SK-N-SH treated with all-trans-retinoic acid at 6 μM for 48 hours (cell line): ENCODE measurements at regions not wholly inside any gene's neighbourhood (a gene's known extent, or its start where the extent isn't known, plus 50 kb on each side); places are given as distances from the start of the nearest gene placed in this dataset.

Experiments used
- ATAC-seq: fragments of 200-7000 bp; cut with Tn5 transposase; 3 replicates; pipeline ENCODE4 v1.9.1; 2020; ENCODE audit warnings: mild to moderate bottlenecking, moderate library complexity
- ARNTL ChIP-seq: fragments of 450-650 bp; formaldehyde crosslinking; IDR thresholded peaks from 2 replicates; pipeline ENCODE4 v1.5.0; 2020; ENCODE audit warnings: low read depth, mild to moderate bottlenecking, moderate library complexity, borderline replicate concordance
- BACH2 ChIP-seq: fragments of 250-450 bp; sonication (Bioruptor Pico); IDR thresholded peaks from 2 replicates; pipeline ENCODE4 v1.9.0; 2021; ENCODE audit warnings: mild to moderate bottlenecking, borderline replicate concordance
- CSDC2 ChIP-seq: fragments of 250-450 bp; sonication (Bioruptor Pico); IDR thresholded peaks from 2 replicates; pipeline ENCODE4 v1.5.0; 2020; ENCODE audit warnings: mild to moderate bottlenecking, moderate library complexity
- ESRRG ChIP-seq: fragments of 250-450 bp; sonication (Bioruptor Pico); IDR thresholded peaks from 2 replicates; pipeline ENCODE4 v1.6.1; 2021; ENCODE audit warnings: mild to moderate bottlenecking
- ISL1 ChIP-seq: fragments of 250-450 bp; sonication (Bioruptor Pico); IDR thresholded peaks from 2 replicates; pipeline ENCODE4 v2.1.2; 2022; ENCODE audit warnings: mild to moderate bottlenecking, moderate library complexity
- OSR1 ChIP-seq: fragments of 250-450 bp; sonication (Bioruptor Pico); IDR thresholded peaks from 2 replicates; pipeline ENCODE4 v1.8.0; 2022; ENCODE audit warnings: moderate library complexity, mild to moderate bottlenecking, inconsistent platforms
- PATZ1 ChIP-seq: fragments of 250-450 bp; sonication (Bioruptor Pico); IDR thresholded peaks from 2 replicates; pipeline ENCODE4 v1.8.0; 2020; ENCODE audit warnings: mild to moderate bottlenecking, moderate library complexity, borderline replicate concordance
- POU6F1 ChIP-seq: fragments of 250-450 bp; sonication (Bioruptor Pico); IDR thresholded peaks from 2 replicates; pipeline ENCODE4 v1.8.0; 2021; ENCODE audit warnings: low read depth, mild to moderate bottlenecking, moderate library complexity, borderline replicate concordance
- PPARA ChIP-seq: fragments of 250-450 bp; sonication (Bioruptor Pico); IDR thresholded peaks from 2 replicates; pipeline ENCODE4 v1.5.0; 2020; ENCODE audit warnings: mild to moderate bottlenecking, borderline replicate concordance
- RARB ChIP-seq: fragments of 250-450 bp; sonication (Bioruptor Pico); IDR thresholded peaks from 2 replicates; pipeline ENCODE4 v1.8.0; 2021; ENCODE audit warnings: mild to moderate bottlenecking, moderate library complexity
- SNAI2 ChIP-seq: fragments of 250-450 bp; sonication (Bioruptor Pico); IDR thresholded peaks from 2 replicates; pipeline ENCODE4 v1.5.0; 2020; ENCODE audit warnings: mild to moderate bottlenecking, moderate library complexity
- TCF4 ChIP-seq: fragments of 250-450 bp; sonication (Bioruptor Pico); IDR thresholded peaks from 2 replicates; pipeline ENCODE4 v1.8.0; 2021; ENCODE audit warnings: mild to moderate bottlenecking, moderate library complexity, borderline replicate concordance
- TOX ChIP-seq: fragments of 250-450 bp; sonication (Bioruptor Pico); IDR thresholded peaks from 2 replicates; pipeline ENCODE4 v1.8.0; 2021; ENCODE audit warnings: mild to moderate bottlenecking, moderate library complexity, borderline replicate concordance
- ZC3H10 ChIP-seq: fragments of 250-450 bp; sonication (Bioruptor Pico); IDR thresholded peaks from 2 replicates; pipeline ENCODE4 v1.5.1; 2021; ENCODE audit warnings: mild to moderate bottlenecking, moderate library complexity
- ZFP3 ChIP-seq: fragments of 250-450 bp; sonication (Bioruptor Pico); IDR thresholded peaks from 2 replicates; pipeline ENCODE4 v1.5.0; 2020; ENCODE audit warnings: mild to moderate bottlenecking, moderate library complexity
- ZNF565 ChIP-seq: fragments of 450-650 bp; formaldehyde crosslinking; conservative IDR thresholded peaks from 2 replicates; pipeline ENCODE4 v1.5.0; 2020; ENCODE audit warnings: low read depth, mild to moderate bottlenecking, moderate library complexity
- ZNF70 ChIP-seq: fragments of 450-650 bp; formaldehyde crosslinking; IDR thresholded peaks from 2 replicates; pipeline ENCODE4 v1.5.0; 2020; ENCODE audit warnings: mild to moderate bottlenecking, moderate library complexity
- ZNF8 ChIP-seq: fragments of 450-650 bp; formaldehyde crosslinking; IDR thresholded peaks from 2 replicates; pipeline ENCODE4 v1.5.0; 2020; ENCODE audit warnings: mild to moderate bottlenecking, moderate library complexity
- TF ChIP-seq, protein P1 (sequence below): fragments of 250-450 bp; sonication (Bioruptor Pico); IDR thresholded peaks from 2 replicates; pipeline ENCODE4 v1.5.0; 2020; ENCODE audit warnings: mild to moderate bottlenecking, moderate library complexity
- TF ChIP-seq, protein P2 (sequence below): fragments of 250-450 bp; sonication (Bioruptor Pico); IDR thresholded peaks from 2 replicates; pipeline ENCODE4 v1.5.1; 2021; ENCODE audit warnings: mild to moderate bottlenecking, moderate library complexity

- TF ChIP-seq SNAI2 (CRISPR knock-in tag) (no peak), TOX (CRISPR knock-in tag) (no peak), RARB (CRISPR knock-in tag) (no peak), ZFP3 (CRISPR knock-in tag) (no peak), ARNTL (CRISPR knock-in tag) (no peak), CSDC2 (CRISPR knock-in tag) (no peak), ZC3H10 (CRISPR knock-in tag) (no peak), PPARA (no peak), POU6F1 (CRISPR knock-in tag) (no peak)
- TF ChIP-seq, protein P1, sequence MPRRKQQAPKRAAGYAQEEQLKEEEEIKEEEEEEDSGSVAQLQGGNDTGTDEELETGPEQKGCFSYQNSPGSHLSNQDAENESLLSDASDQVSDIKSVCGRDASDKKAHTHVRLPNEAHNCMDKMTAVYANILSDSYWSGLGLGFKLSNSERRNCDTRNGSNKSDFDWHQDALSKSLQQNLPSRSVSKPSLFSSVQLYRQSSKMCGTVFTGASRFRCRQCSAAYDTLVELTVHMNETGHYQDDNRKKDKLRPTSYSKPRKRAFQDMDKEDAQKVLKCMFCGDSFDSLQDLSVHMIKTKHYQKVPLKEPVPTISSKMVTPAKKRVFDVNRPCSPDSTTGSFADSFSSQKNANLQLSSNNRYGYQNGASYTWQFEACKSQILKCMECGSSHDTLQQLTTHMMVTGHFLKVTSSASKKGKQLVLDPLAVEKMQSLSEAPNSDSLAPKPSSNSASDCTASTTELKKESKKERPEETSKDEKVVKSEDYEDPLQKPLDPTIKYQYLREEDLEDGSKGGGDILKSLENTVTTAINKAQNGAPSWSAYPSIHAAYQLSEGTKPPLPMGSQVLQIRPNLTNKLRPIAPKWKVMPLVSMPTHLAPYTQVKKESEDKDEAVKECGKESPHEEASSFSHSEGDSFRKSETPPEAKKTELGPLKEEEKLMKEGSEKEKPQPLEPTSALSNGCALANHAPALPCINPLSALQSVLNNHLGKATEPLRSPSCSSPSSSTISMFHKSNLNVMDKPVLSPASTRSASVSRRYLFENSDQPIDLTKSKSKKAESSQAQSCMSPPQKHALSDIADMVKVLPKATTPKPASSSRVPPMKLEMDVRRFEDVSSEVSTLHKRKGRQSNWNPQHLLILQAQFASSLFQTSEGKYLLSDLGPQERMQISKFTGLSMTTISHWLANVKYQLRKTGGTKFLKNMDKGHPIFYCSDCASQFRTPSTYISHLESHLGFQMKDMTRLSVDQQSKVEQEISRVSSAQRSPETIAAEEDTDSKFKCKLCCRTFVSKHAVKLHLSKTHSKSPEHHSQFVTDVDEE (CRISPR knock-in tag), result no peak
- TF ChIP-seq, protein P2, sequence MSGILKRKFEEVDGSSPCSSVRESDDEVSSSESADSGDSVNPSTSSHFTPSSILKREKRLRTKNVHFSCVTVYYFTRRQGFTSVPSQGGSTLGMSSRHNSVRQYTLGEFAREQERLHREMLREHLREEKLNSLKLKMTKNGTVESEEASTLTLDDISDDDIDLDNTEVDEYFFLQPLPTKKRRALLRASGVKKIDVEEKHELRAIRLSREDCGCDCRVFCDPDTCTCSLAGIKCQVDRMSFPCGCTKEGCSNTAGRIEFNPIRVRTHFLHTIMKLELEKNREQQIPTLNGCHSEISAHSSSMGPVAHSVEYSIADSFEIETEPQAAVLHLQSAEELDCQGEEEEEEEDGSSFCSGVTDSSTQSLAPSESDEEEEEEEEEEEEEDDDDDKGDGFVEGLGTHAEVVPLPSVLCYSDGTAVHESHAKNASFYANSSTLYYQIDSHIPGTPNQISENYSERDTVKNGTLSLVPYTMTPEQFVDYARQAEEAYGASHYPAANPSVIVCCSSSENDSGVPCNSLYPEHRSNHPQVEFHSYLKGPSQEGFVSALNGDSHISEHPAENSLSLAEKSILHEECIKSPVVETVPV (CRISPR knock-in tag), result no peak
- no peak for ATAC-seq
These were observed 321.8 kb downstream of the KCNJ3 start for GRCh38 chr2:155020246-155020645.

DNA sequence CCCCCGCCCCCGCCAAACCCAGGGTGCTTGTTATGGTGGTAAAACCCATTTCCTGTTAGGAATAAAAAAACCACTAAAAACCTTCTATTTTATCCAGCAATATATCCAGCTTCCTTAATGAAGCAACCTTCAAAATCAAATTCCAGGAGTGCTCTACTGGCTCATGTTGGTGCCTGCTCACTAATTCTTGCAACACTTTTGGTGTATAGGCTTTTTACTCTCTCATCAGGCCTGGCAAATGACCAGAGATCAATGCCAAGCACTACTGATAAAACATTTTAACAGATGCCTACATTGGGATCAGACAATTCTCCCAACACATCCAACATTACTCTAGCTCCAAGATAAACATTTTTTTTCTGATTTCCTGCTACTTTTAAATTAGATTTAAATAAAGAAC is 312.4 kb downstream of the KCNJ3 start:
- TF ChIP-seq, protein P1 (CRISPR knock-in tag), result no peak
- no peak for TF ChIP-seq ZNF70 (CRISPR knock-in tag)
- no peak for ATAC-seq

GRCh38 chr2:154995361-154995760 is 296.9 kb downstream of the KCNJ3 start:
- no peak for ATAC-seq
- TF ChIP-seq TCF4 (CRISPR knock-in tag) (no peak), ZC3H10 (CRISPR knock-in tag) (no peak), CSDC2 (CRISPR knock-in tag) (no peak)

GRCh38 chr2:154992826-154993225 is 294.3 kb downstream of the KCNJ3 start:
- TF ChIP-seq ARNTL (CRISPR knock-in tag) (no peak), BACH2 (no peak), OSR1 (CRISPR knock-in tag) (no peak)
- no peak for ATAC-seq

- no peak for ATAC-seq
- TF ChIP-seq RARB (CRISPR knock-in tag) (no peak), SNAI2 (CRISPR knock-in tag) (no peak), ZNF70 (CRISPR knock-in tag) (no peak), PATZ1 (CRISPR knock-in tag) (no peak), ZC3H10 (CRISPR knock-in tag) (no peak), ZNF8 (no peak), BACH2 (no peak), ZNF565 (CRISPR knock-in tag) (no peak), PPARA (no peak), CSDC2 (CRISPR knock-in tag) (no peak), POU6F1 (CRISPR knock-in tag) (no peak), ESRRG (CRISPR knock-in tag) (no peak), ISL1 (CRISPR knock-in tag) (no peak), TCF4 (CRISPR knock-in tag) (no peak)
- TF ChIP-seq, protein P2 (CRISPR knock-in tag), result no peak
These were observed 280.2 kb downstream of the KCNJ3 start for GRCh38 chr2:154978710-154979109.
